ENCODE measurements at regions not wholly inside any gene's neighbourhood (a gene's known extent, or its start where the extent isn't known, plus 50 kb on each side); places are given as distances from the start of the nearest gene placed in this dataset.
A peak's percentile ranks its signal among the peaks of the same experiment; 100 is the strongest.

- no peak for DNase-seq (ENCODE audit: low read depth)
- TF ChIP-seq CTCF (conservative IDR thresholded peaks at IDR 0.05; ENCODE audit: low read length), result no peak
- H3K4me3 ChIP-seq (ENCODE audit: low read length), result no peak overlapping the region
These were observed 186.0 kb upstream of the ADRA1B start for GRCh38 chr5:159730285-159730684.

GRCh38 chr5:159732220-159732619 lies 184.1 kb upstream of the ADRA1B start:
- no peak overlapping the region for H3K4me3 ChIP-seq (ENCODE audit: low read length)
- DNase-seq (ENCODE audit: low read depth), result peak; percentile 73
- no peak for TF ChIP-seq CTCF (conservative IDR thresholded peaks at IDR 0.05; ENCODE audit: low read length)

GRCh38 chr5:159734366-159734765 lies 181.9 kb upstream of the ADRA1B start:
- no peak for DNase-seq (ENCODE audit: low read depth)
- TF ChIP-seq CTCF (conservative IDR thresholded peaks at IDR 0.05; ENCODE audit: low read length), result no peak
- no peak overlapping the region for H3K4me3 ChIP-seq (ENCODE audit: low read length)

- no peak for TF ChIP-seq CTCF (conservative IDR thresholded peaks at IDR 0.05; ENCODE audit: low read length)
- no peak for DNase-seq (ENCODE audit: low read depth)
- H3K4me3 ChIP-seq (ENCODE audit: low read length), result no peak overlapping the region
These were observed 181.2 kb upstream of the ADRA1B start for GRCh38 chr5:159735036-159735435.

GRCh38 chr5:159735749-159736660 lies 180.3 kb upstream of the ADRA1B start:
- no peak for TF ChIP-seq CTCF (conservative IDR thresholded peaks at IDR 0.05; ENCODE audit: low read length)
- no peak overlapping the region for H3K4me3 ChIP-seq (ENCODE audit: low read length)
- DNase-seq (ENCODE audit: low read depth), result no peak

GRCh38 chr5:159736844-159737243 lies 179.4 kb upstream of the ADRA1B start:
- DNase-seq (ENCODE audit: low read depth), result no peak
- no peak for TF ChIP-seq CTCF (conservative IDR thresholded peaks at IDR 0.05; ENCODE audit: low read length)

GRCh38 chr5:159737263-159737662 lies 179.0 kb upstream of the ADRA1B start:
- no peak overlapping the region for H3K4me3 ChIP-seq (ENCODE audit: low read length)
- no peak for TF ChIP-seq CTCF (conservative IDR thresholded peaks at IDR 0.05; ENCODE audit: low read length)
- peak; percentile 13 for DNase-seq (ENCODE audit: low read depth)

More at GRCh38 chr5:159736844-159737243, 179.4 kb upstream of the ADRA1B start:
- H3K4me3 ChIP-seq (ENCODE audit: low read length), result no peak overlapping the region

Data from AG10803 (cell line).